HEK293 (cell line): ENCODE measurements at regions not wholly inside any gene's neighbourhood (a gene's known extent, or its start where the extent isn't known, plus 50 kb on each side); places are given as distances from the start of the nearest gene placed in this dataset.

ENCODE experiments used
- EGR2 ChIP-seq: fragments of 450-650 bp; formaldehyde crosslinking; IDR thresholded peaks from 2 replicates; pipeline ENCODE4 v1.5.1; 2016; ENCODE audit warnings: low read depth, missing biosample characterization, missing genetic modification characterization
- ELK4 ChIP-seq: IDR thresholded peaks from 2 replicates; pipeline ENCODE4 v1.6.1; 2011; ENCODE audit warnings: mild to moderate bottlenecking, low read depth, low read length, borderline replicate concordance
- GLI2 ChIP-seq: fragments of 450-650 bp; formaldehyde crosslinking; IDR thresholded peaks from 2 replicates; pipeline ENCODE4; 2017; ENCODE audit warnings: missing biosample characterization, missing genetic modification characterization, low read depth, borderline replicate concordance
- GLI4 ChIP-seq: fragments of 450-650 bp; formaldehyde crosslinking; IDR thresholded peaks from 2 replicates; pipeline ENCODE4 v1.5.1; 2016; ENCODE audit warnings: missing biosample characterization, missing genetic modification characterization
- HOXC10 ChIP-seq: sonication (generic); formaldehyde crosslinking; IDR thresholded peaks from 2 replicates; pipeline ENCODE4 v1.8.1; 2023; ENCODE audit warnings: mild to moderate bottlenecking, missing genetic modification reagents
- KLF1 ChIP-seq: fragments of 450-650 bp; formaldehyde crosslinking; IDR thresholded peaks from 2 replicates; pipeline ENCODE4 v1.5.1; 2016; ENCODE audit warnings: missing biosample characterization, missing genetic modification characterization
- KLF10 ChIP-seq: fragments of 450-650 bp; IDR thresholded peaks from 2 replicates; pipeline ENCODE4 v1.5.1; 2018; ENCODE audit warnings: missing biosample characterization, mild to moderate bottlenecking, missing genetic modification characterization
- KLF16 ChIP-seq: fragments of 450-650 bp; formaldehyde crosslinking; IDR thresholded peaks from 2 replicates; pipeline ENCODE4 v1.5.1; 2017; ENCODE audit warnings: missing biosample characterization, missing genetic modification characterization
- OSR2 ChIP-seq: fragments of 450-650 bp; formaldehyde crosslinking; IDR thresholded peaks from 2 replicates; pipeline ENCODE4 v1.5.1; 2016; ENCODE audit warnings: missing biosample characterization, missing genetic modification characterization
- YY2 ChIP-seq: fragments of 450-650 bp; formaldehyde crosslinking; IDR thresholded peaks from 2 replicates; pipeline ENCODE4 v1.5.1; 2016; ENCODE audit warnings: missing biosample characterization, missing genetic modification characterization
- ZBTB20 ChIP-seq: fragments of 450-650 bp; formaldehyde crosslinking; IDR thresholded peaks from 2 replicates; pipeline ENCODE4 v1.5.1; 2016; ENCODE audit warnings: missing biosample characterization, missing genetic modification characterization
- ZNF10 ChIP-seq: fragments of 450-650 bp; formaldehyde crosslinking; IDR thresholded peaks from 2 replicates; pipeline ENCODE4 v1.5.1; 2017; ENCODE audit warnings: missing biosample characterization, missing genetic modification characterization
- ZNF114 ChIP-seq: fragments of 450-650 bp; formaldehyde crosslinking; IDR thresholded peaks from 2 replicates; pipeline ENCODE4 v1.5.0; 2017; ENCODE audit warnings: missing biosample characterization, missing genetic modification characterization
- ZNF121 ChIP-seq: fragments of 450-650 bp; formaldehyde crosslinking; IDR thresholded peaks from 2 replicates; pipeline ENCODE4 v1.5.1; 2016; ENCODE audit warnings: missing biosample characterization, missing genetic modification characterization
- ZNF16 ChIP-seq: fragments of 450-650 bp; formaldehyde crosslinking; IDR thresholded peaks from 2 replicates; pipeline ENCODE4 v1.5.1; 2016; ENCODE audit warnings: low read depth, missing biosample characterization, missing genetic modification characterization
- ZNF2 ChIP-seq: fragments of 450-650 bp; formaldehyde crosslinking; IDR thresholded peaks from 2 replicates; pipeline ENCODE4 v1.5.1; 2016; ENCODE audit warnings: missing biosample characterization, missing genetic modification characterization
- ZNF202 ChIP-seq: fragments of 450-650 bp; formaldehyde crosslinking; IDR thresholded peaks from 2 replicates; pipeline ENCODE4 v1.5.1; 2016; ENCODE audit warnings: missing biosample characterization, missing genetic modification characterization, borderline replicate concordance
- ZNF223 ChIP-seq: fragments of 450-650 bp; formaldehyde crosslinking; IDR thresholded peaks from 2 replicates; pipeline ENCODE4 v1.5.1; 2016; ENCODE audit warnings: missing biosample characterization, missing genetic modification characterization
- ZNF292 ChIP-seq: fragments of 450-650 bp; formaldehyde crosslinking; IDR thresholded peaks from 2 replicates; pipeline ENCODE4 v1.5.1; 2016; ENCODE audit warnings: low read depth, missing biosample characterization, missing genetic modification characterization, borderline replicate concordance
- ZNF366 ChIP-seq: fragments of 450-650 bp; formaldehyde crosslinking; conservative IDR thresholded peaks from 2 replicates; pipeline ENCODE4 v1.5.1; 2016; ENCODE audit warnings: missing biosample characterization, missing genetic modification characterization
- ZNF488 ChIP-seq: fragments of 450-650 bp; formaldehyde crosslinking; IDR thresholded peaks from 2 replicates; pipeline ENCODE4 v1.5.1; 2016; ENCODE audit warnings: missing biosample characterization, missing genetic modification characterization
- ZNF549 ChIP-seq: fragments of 450-650 bp; IDR thresholded peaks from 2 replicates; pipeline ENCODE4 v1.5.1; 2018; ENCODE audit warnings: missing biosample characterization, missing genetic modification characterization, mild to moderate bottlenecking, inconsistent platforms, moderate library complexity
- ZNF610 ChIP-seq: fragments of 450-650 bp; formaldehyde crosslinking; IDR thresholded peaks from 2 replicates; pipeline ENCODE4 v1.5.1; 2016; ENCODE audit warnings: missing biosample characterization, missing genetic modification characterization, borderline replicate concordance
- ZNF639 ChIP-seq: fragments of 450-650 bp; formaldehyde crosslinking; IDR thresholded peaks from 2 replicates; pipeline ENCODE4 v1.5.1; 2016; ENCODE audit warnings: missing biosample characterization, missing genetic modification characterization
- ZNF747 ChIP-seq: fragments of 450-650 bp; formaldehyde crosslinking; IDR thresholded peaks from 2 replicates; pipeline ENCODE4 v1.5.1; 2016; ENCODE audit warnings: missing biosample characterization, missing genetic modification characterization
- ZNF776 ChIP-seq: fragments of 450-650 bp; formaldehyde crosslinking; IDR thresholded peaks from 2 replicates; pipeline ENCODE4 v1.5.0; 2017; ENCODE audit warnings: missing biosample characterization, missing genetic modification characterization, borderline replicate concordance
- ZNF843 ChIP-seq: fragments of 450-650 bp; formaldehyde crosslinking; IDR thresholded peaks from 2 replicates; pipeline ENCODE4 v1.5.1; 2016; ENCODE audit warnings: missing biosample characterization, missing genetic modification characterization
- ZSCAN23 ChIP-seq: fragments of 450-650 bp; formaldehyde crosslinking; IDR thresholded peaks from 2 replicates; pipeline ENCODE4 v1.5.1; 2016; ENCODE audit warnings: missing biosample characterization, missing genetic modification characterization
- ZSCAN4 ChIP-seq: fragments of 450-650 bp; formaldehyde crosslinking; IDR thresholded peaks from 2 replicates; pipeline ENCODE4 v1.5.1; 2017; ENCODE audit warnings: missing biosample characterization, missing genetic modification characterization

GRCh38 chr10:10313149-10313835, 704.4 kb upstream of the CELF2 start (continued):
- TF ChIP-seq ZNF639 (tag by site-specific recombination) (no peak), EGR2 (tag by site-specific recombination) (no peak), ZNF10 (no peak), YY2 (tag by site-specific recombination) (no peak), ZNF776 (no peak), ZNF366 (tag by site-specific recombination) (no peak), ZNF2 (tag by site-specific recombination) (no peak), ELK4 (no peak), ZNF114 (tag by site-specific recombination) (no peak), KLF16 (tag by site-specific recombination) (no peak), HOXC10 (CRISPR knock-in tag) (no peak), ZNF610 (tag by site-specific recombination) (no peak), ZNF223 (tag by site-specific recombination) (no peak), ZNF202 (tag by site-specific recombination) (no peak), ZSCAN23 (tag by site-specific recombination) (no peak), ZNF747 (no peak), GLI2 (tag by site-specific recombination) (0 out of 2 replicates have a peak, but pooled peaks have one; percentile 20), ZNF292 (tag by site-specific recombination) (no peak), ZNF549 (tag by site-specific recombination) (no peak), ZNF16 (tag by site-specific recombination) (no peak), GLI4 (tag by site-specific recombination) (no peak), ZBTB20 (tag by site-specific recombination) (no peak), KLF1 (tag by site-specific recombination) (no peak), ZNF843 (tag by site-specific recombination) (0 out of 2 replicates have a peak, but pooled peaks have one; percentile 35), ZNF488 (no peak), KLF10 (tag by site-specific recombination) (peak; percentile 48; the same call in 1 of the 2 replicates), ZSCAN4 (tag by site-specific recombination) (0 out of 2 replicates have a peak, but pooled peaks have one; percentile 16), OSR2 (tag by site-specific recombination) (peak; percentile 81), ZNF121 (tag by site-specific recombination) (no peak)
